ENCODE measurements at regions not wholly inside any gene's neighbourhood (a gene's known extent, or its start where the extent isn't known, plus 50 kb on each side); places are given as distances from the start of the nearest gene placed in this dataset.
A peak's percentile ranks its signal among the peaks of the same experiment; 100 is the strongest.
"Not testable (repeated sequence)": the region's sequence is repeated elsewhere in the genome, so short reads cannot be mapped to it uniquely, and the experiment has no call there.

- H3K9me3 Mint-ChIP-seq; H3K4me3 Mint-ChIP-seq; DNase-seq (ENCODE audit: low spot score); intact Hi-C loops (cut with micrococcal nuclease); H3K36me3 Mint-ChIP-seq (ENCODE audit: low read depth); H3K27me3 Mint-ChIP-seq (ENCODE audit: insufficient read depth); H3K27ac Mint-ChIP-seq; H3K4me1 Mint-ChIP-seq (ENCODE audit: low read depth): not testable (repeated sequence)
Measured at GRCh38 chr15:20785151-20785936, 80.8 kb downstream of the POTEB2 start.

DNA sequence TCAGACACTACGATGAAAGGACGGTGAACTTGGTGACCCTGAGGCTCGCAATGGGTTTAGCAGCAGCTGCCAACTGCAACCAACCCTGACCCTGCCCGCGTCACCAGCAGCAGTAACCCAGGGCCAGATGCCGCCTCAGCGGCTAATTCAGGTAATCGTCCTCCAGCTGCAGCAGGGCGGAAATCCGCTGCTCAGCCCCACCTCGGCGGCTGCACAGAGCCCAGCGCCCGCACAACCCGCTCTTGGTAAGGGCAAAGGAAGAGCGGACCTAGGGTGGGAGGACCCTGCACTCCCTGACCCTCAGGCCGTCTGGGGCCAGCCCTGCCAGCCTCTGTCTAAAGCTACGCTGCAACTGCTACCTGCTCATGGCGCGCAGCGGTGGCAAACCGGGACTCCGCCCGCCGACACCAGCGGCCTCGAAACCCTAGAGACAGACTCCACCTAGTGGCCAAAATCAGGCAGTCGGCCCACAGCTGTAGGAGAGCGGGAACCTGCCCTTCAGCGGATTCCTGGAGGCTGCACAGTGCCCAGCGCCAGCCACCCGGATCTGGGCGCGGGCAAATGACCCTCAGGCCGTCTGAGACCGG lies 82.4 kb downstream of the POTEB2 start:
- H3K4me1 Mint-ChIP-seq (ENCODE audit: low read depth); H3K27ac Mint-ChIP-seq; H3K4me3 Mint-ChIP-seq; H3K9me3 Mint-ChIP-seq; intact Hi-C loops (cut with micrococcal nuclease); H3K27me3 Mint-ChIP-seq (ENCODE audit: insufficient read depth); H3K36me3 Mint-ChIP-seq (ENCODE audit: low read depth): not testable (repeated sequence)
- DNase-seq (ENCODE audit: low spot score) = peak; percentile 21

DNA sequence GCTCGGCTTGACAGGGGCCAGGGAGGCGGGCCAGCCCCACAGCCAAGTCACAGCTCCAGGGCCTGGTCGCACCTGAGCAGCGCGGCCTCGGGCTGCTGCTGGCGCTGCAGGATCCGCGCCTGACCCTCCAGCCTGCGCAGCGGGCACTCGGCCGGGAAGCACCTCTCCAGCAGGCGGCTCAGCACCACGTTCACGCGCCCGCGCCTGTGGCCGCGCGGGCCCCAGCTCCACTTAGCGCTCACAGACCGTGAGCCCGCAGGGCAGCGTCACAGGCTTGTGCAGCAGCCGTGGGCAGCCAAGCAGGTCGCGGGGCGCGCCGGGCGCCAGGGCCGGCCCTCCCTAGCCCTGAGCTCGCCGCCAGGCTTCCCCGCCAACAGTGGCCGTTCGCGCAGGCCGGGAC lies 90.7 kb downstream of the POTEB2 start:
- intact Hi-C loops (cut with micrococcal nuclease); H3K9me3 Mint-ChIP-seq; H3K4me1 Mint-ChIP-seq (ENCODE audit: low read depth); H3K4me3 Mint-ChIP-seq; H3K27me3 Mint-ChIP-seq (ENCODE audit: insufficient read depth); H3K27ac Mint-ChIP-seq; DNase-seq (ENCODE audit: low spot score); H3K36me3 Mint-ChIP-seq (ENCODE audit: low read depth): not testable (repeated sequence)

DNA sequence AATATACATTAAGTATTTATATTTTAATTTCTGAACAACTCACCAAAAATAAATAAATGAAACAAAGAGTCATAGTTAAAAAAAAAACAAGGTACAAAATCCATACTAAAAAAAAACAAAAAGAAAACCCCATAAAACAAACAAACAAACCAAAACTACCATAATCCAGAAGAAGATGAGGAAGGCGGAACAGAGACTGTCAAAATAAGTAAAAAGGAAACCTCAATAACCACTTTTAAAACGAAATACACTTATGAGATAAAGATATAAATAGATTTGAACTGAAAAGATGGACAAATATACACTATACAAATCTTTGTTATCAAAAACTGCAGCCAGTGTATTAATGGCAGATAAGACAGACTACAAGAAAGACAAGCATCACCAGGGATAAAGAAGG lies 98.2 kb downstream of the POTEB2 start:
- H3K4me1 Mint-ChIP-seq (ENCODE audit: low read depth); H3K27ac Mint-ChIP-seq; intact Hi-C loops (cut with micrococcal nuclease); H3K27me3 Mint-ChIP-seq (ENCODE audit: insufficient read depth); H3K4me3 Mint-ChIP-seq; H3K36me3 Mint-ChIP-seq (ENCODE audit: low read depth); DNase-seq (ENCODE audit: low spot score); H3K9me3 Mint-ChIP-seq: not testable (repeated sequence)

- DNase-seq (ENCODE audit: low spot score); H3K9me3 Mint-ChIP-seq; H3K4me3 Mint-ChIP-seq; intact Hi-C loops (cut with micrococcal nuclease); H3K27ac Mint-ChIP-seq; H3K27me3 Mint-ChIP-seq (ENCODE audit: insufficient read depth); H3K36me3 Mint-ChIP-seq (ENCODE audit: low read depth); H3K4me1 Mint-ChIP-seq (ENCODE audit: low read depth): not testable (repeated sequence)
Measured at GRCh38 chr15:20762422-20762821, 103.7 kb downstream of the POTEB2 start.

DNA sequence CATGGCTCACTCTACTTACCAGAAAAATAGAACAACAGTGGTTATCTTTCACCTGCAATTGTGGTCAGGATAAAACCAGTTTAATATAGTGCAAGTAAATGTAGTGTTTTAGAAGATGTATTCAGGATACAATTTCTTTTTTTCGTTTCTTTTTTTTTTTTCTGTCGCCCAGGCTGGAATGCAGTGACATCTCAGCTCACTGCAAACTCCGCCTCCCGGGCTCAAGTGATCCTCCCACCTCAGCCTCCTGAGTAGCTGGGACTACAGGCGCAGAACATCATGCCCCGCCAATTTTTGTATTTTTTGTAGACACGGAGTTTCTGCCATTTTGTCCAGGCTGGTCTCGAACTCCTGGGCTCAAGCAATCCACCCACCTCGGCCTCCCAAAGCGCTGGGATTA lies 109.7 kb downstream of the POTEB2 start:
- H3K9me3 Mint-ChIP-seq; H3K27ac Mint-ChIP-seq; H3K4me1 Mint-ChIP-seq (ENCODE audit: low read depth); H3K27me3 Mint-ChIP-seq (ENCODE audit: insufficient read depth); intact Hi-C loops (cut with micrococcal nuclease); H3K36me3 Mint-ChIP-seq (ENCODE audit: low read depth); H3K4me3 Mint-ChIP-seq; DNase-seq (ENCODE audit: low spot score): not testable (repeated sequence)

DNA sequence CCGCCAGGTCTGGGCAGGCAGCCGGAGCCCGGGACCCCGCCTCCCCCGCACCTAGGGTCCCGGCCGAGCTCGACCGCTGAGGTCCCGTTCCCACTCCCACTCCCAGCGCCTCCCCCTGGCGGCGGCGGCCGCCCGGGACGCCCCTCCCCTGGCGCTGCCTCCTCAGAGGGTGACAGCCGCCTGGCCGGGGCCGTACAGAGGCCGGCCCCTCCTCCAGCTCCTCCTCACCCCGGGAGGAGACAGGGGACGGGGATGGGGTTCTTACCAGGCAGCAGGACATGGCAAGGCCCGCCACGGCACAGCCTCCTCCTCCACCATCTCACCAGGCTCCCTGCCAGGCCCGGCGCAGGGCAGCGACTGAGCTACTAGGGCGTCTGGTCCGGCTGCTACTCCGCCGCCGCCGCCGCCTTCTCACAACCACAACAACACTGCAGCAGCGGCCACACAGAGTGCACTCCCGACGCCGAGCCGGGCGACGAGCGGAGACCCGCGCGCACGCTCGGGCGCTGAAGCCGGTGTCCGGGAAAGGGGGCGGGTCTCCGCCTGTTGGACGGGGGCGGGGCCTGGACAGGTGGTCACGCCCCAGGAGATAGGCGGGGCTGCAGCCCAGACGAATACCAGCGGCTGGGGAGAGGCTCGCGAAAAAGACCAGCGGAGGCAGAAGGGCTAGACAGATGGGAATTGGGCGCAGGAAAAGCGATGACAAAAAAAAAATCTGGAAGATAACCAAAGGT lies 110.3 kb downstream of the POTEB2 start:
- intact Hi-C loops (cut with micrococcal nuclease); H3K27ac Mint-ChIP-seq; H3K27me3 Mint-ChIP-seq (ENCODE audit: insufficient read depth); H3K36me3 Mint-ChIP-seq (ENCODE audit: low read depth); H3K4me1 Mint-ChIP-seq (ENCODE audit: low read depth); H3K9me3 Mint-ChIP-seq; H3K4me3 Mint-ChIP-seq; DNase-seq (ENCODE audit: low spot score): not testable (repeated sequence)

DNA sequence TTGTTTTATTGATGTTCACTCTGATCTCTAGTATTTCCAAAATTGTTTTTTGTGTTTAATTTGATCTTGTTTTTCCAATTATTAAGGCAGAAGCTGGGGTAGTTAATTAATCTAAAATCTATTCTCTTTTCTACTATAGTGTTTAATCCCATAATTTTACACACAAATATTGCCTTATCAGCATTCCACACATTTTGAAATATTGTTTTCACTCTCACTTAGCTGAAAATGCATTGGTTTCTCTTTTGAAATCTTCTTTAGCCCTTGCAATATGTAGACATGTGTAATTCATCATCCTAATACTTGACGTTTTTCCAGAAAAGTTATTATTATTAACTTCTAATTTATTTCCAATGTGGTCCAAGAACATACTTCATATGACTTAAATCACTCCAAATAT lies 132.6 kb downstream of the POTEB2 start:
- H3K27ac Mint-ChIP-seq; H3K4me1 Mint-ChIP-seq (ENCODE audit: low read depth); DNase-seq (ENCODE audit: low spot score); intact Hi-C loops (cut with micrococcal nuclease); H3K27me3 Mint-ChIP-seq (ENCODE audit: insufficient read depth); H3K36me3 Mint-ChIP-seq (ENCODE audit: low read depth); H3K9me3 Mint-ChIP-seq; H3K4me3 Mint-ChIP-seq: not testable (repeated sequence)

Measured in activated T-helper 1 cell treated with anti-CD3 and anti-CD28 coated beads, Interleukin-12 subunit alpha, Interleukin-12 subunit beta, Interleukin-2, Interleukin-4 antibody, amounts not matched to agents 30 ng/mL and 10 ng/mL and 1 ng/mL, durations not matched to agents 14 hours and 24 hours and 36 hours (primary cell).